ENCODE measurements at regions not wholly inside any gene's neighbourhood (a gene's known extent, or its start where the extent isn't known, plus 50 kb on each side); places are given as distances from the start of the nearest gene placed in this dataset.

DNA sequence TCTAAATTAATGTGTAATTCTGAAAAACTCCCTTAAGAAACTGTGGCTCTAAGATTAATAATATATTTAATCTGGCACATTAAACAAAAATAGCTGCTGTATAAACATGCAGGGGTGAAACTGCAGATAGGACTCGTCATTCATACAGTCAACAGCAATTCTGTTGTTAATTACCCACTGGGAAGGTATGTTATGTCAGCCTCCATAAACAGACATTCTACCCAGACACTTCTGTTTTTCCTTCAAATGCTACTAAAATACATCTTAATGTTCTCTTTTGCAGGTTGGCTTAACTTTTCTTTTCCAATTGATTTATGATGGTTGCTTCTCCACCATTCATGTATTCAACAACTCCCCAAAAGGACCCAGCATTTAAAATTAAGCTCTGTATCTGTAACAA is 165.6 kb downstream of the SIPA1L2 start:
- no peak for TF ChIP-seq POLR2A (IDR thresholded peaks at IDR 0.05)
- TF ChIP-seq EP300 (IDR thresholded peaks at IDR 0.05), result no peak
- TF ChIP-seq, protein P1, sequence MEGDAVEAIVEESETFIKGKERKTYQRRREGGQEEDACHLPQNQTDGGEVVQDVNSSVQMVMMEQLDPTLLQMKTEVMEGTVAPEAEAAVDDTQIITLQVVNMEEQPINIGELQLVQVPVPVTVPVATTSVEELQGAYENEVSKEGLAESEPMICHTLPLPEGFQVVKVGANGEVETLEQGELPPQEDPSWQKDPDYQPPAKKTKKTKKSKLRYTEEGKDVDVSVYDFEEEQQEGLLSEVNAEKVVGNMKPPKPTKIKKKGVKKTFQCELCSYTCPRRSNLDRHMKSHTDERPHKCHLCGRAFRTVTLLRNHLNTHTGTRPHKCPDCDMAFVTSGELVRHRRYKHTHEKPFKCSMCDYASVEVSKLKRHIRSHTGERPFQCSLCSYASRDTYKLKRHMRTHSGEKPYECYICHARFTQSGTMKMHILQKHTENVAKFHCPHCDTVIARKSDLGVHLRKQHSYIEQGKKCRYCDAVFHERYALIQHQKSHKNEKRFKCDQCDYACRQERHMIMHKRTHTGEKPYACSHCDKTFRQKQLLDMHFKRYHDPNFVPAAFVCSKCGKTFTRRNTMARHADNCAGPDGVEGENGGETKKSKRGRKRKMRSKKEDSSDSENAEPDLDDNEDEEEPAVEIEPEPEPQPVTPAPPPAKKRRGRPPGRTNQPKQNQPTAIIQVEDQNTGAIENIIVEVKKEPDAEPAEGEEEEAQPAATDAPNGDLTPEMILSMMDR (IDR thresholded peaks at IDR 0.05), result no peak
